H1 (cell line): ENCODE measurements at regions not wholly inside any gene's neighbourhood (a gene's known extent, or its start where the extent isn't known, plus 50 kb on each side); places are given as distances from the start of the nearest gene placed in this dataset.

Experiments used
- CTCF ChIA-PET: fragments of 300-600 bp; sonication (Branson Sonifier 250); formaldehyde crosslinking; loops from one replicate; lab custom pipeline; 2021; ENCODE audit not compliant: partially characterized antibody; lab: Charles Lee
- POLR2A ChIA-PET: fragments of 300-600 bp; sonication (Branson Sonifier 250); formaldehyde crosslinking; loops from one replicate; lab custom pipeline; 2021; ENCODE audit warnings: inconsistent platforms; ENCODE audit not compliant: partially characterized antibody; lab: Charles Lee
- DNase-seq, 2 experiments: peaks; one replicate each; pipeline versions ENCODE4 v3.0.0 to v3.0.0-alpha.2; 2010 to 2022; ENCODE audit warnings: low spot score in 2 of 2, low read depth in 1 of 2, mixed read lengths in 1 of 2
- FAIRE-seq: peaks from 2 replicates; lab custom pipeline; 2011; peaks lifted over from hg19 to GRCh38; lab: Jason Lieb, UNC
- H2AFZ ChIP-seq: 2 replicates; pipeline ENCODE4 v1.8.1; 2012; ENCODE audit warnings: low read length, inconsistent platforms
- H2AK5ac ChIP-seq: 2 replicates; pipeline ENCODE4 v1.6.1; 2013; ENCODE audit warnings: low read depth, low read length
- H2BK120ac ChIP-seq: replicated peaks from 2 replicates; pipeline ENCODE3; 2013; ENCODE audit warnings: low read depth, low read length, inconsistent platforms
- H2BK12ac ChIP-seq: 2 replicates; pipeline ENCODE4 v1.6.1; 2013; ENCODE audit warnings: low read depth, low read length
- H2BK15ac ChIP-seq: 2 replicates; pipeline ENCODE4 v1.6.1; 2013; ENCODE audit warnings: low read length
- H2BK20ac ChIP-seq: 2 replicates; pipeline ENCODE4 v1.6.1; 2013; ENCODE audit warnings: low read length
- H2BK5ac ChIP-seq: 2 replicates; pipeline ENCODE4 v1.6.1; 2013; ENCODE audit warnings: low read depth, low read length
- H3K14ac ChIP-seq: 2 replicates; pipeline ENCODE4 v1.6.1; 2013; ENCODE audit warnings: inconsistent platforms; ENCODE audit not compliant: insufficient read length
- H3K18ac ChIP-seq: 2 replicates; pipeline ENCODE4 v1.6.1; 2013; ENCODE audit warnings: low read length; ENCODE audit errors: extremely low read depth
- H3K23ac ChIP-seq: 2 replicates; pipeline ENCODE4 v1.6.1; 2013; ENCODE audit warnings: inconsistent platforms; ENCODE audit not compliant: insufficient read length
- H3K23me2 ChIP-seq: 2 replicates; pipeline ENCODE4 v1.6.1; 2013; ENCODE audit warnings: low read depth, low read length
- H3K27ac ChIP-seq: 2 replicates; pipeline ENCODE4 v1.6.1; 2011; ENCODE audit warnings: low read depth, low read length, inconsistent platforms
- H3K27me3 ChIP-seq, 4 experiments: replicated peaks in 1 of 4; 1 replicate in 1 of 4; 2 replicates in 3 of 4; pipeline versions ENCODE4 v1.6.1 to v1.8.1; 2011 to 2013; ENCODE audit warnings: low read length in 3 of 4, mild to moderate bottlenecking in 3 of 4, inconsistent platforms in 2 of 4, mixed read lengths in 2 of 4, moderate library complexity in 1 of 4; ENCODE audit not compliant: control insufficient read depth in 3 of 4, insufficient read depth in 3 of 4; ENCODE audit errors: extremely low read depth in 1 of 4
- H3K36me3 ChIP-seq, 4 experiments: 2 replicates each; pipeline versions ENCODE4 v1.6.1 to v1.8.1; 2011 to 2013; ENCODE audit warnings: mild to moderate bottlenecking in 4 of 4, low read length in 3 of 4, moderate library complexity in 2 of 4, control low read depth in 1 of 4, inconsistent platforms in 1 of 4; ENCODE audit not compliant: insufficient read depth in 4 of 4, control insufficient read depth in 2 of 4
- H3K4ac ChIP-seq: replicated peaks from 2 replicates; pipeline ENCODE3; 2013; ENCODE audit warnings: low read length, low read depth, mixed read lengths, inconsistent platforms; ENCODE audit not compliant: insufficient read length
- H3K4me1 ChIP-seq, 4 experiments: replicated peaks in 1 of 4; 1 replicate in 1 of 4; 2 replicates in 3 of 4; pipeline versions ENCODE4 v1.6.1 to v1.8.1; 2011 to 2013; ENCODE audit warnings: low read length in 3 of 4, inconsistent platforms in 2 of 4, mixed read lengths in 1 of 4; ENCODE audit not compliant: insufficient read depth in 4 of 4, control insufficient read depth in 3 of 4
- H3K4me2 ChIP-seq, 2 experiments: 2 replicates each; pipeline versions ENCODE4 v1.6.1 to v1.8.1; 2011 to 2013; ENCODE audit warnings: low read depth in 2 of 2, low read length in 2 of 2, control low read depth in 1 of 2, inconsistent platforms in 1 of 2, mild to moderate bottlenecking in 1 of 2; ENCODE audit not compliant: insufficient read depth in 1 of 2
- H3K4me3 ChIP-seq, 4 experiments: fragments of 200-600, 300-600 bp in 1 of 4; sonication (generic), shearing (Covaris generic), sonication (Bioruptor Twin) in 1 of 4; 2 replicates each; pipeline versions ENCODE4 v1.5.1 to v1.8.1; 2011 to 2016; ENCODE audit warnings: low read length in 4 of 4, low read depth in 3 of 4, control low read depth in 2 of 4, inconsistent platforms in 2 of 4, mild to moderate bottlenecking in 2 of 4, mixed read lengths in 1 of 4, moderate library complexity in 1 of 4; ENCODE audit not compliant: insufficient read depth in 2 of 4; ENCODE audit errors: extremely low read depth in 1 of 4
- H3K56ac ChIP-seq: replicated peaks from 2 replicates; pipeline ENCODE3; 2013; ENCODE audit warnings: low read depth, mild to moderate bottlenecking, mixed read lengths, low read length, inconsistent platforms; ENCODE audit not compliant: insufficient read length
- H3K79me1 ChIP-seq: 2 replicates; pipeline ENCODE4 v1.6.1; 2013; ENCODE audit warnings: low read depth, low read length, control low read depth
- H3K79me2 ChIP-seq, 2 experiments: 2 replicates each; pipeline versions ENCODE4 v1.6.1 to v1.8.1; 2012 to 2013; ENCODE audit warnings: low read length in 2 of 2, mild to moderate bottlenecking in 2 of 2, inconsistent platforms in 1 of 2; ENCODE audit not compliant: insufficient read depth in 2 of 2, control insufficient read depth in 1 of 2
- H3K9ac ChIP-seq, 4 experiments: replicated peaks in 1 of 4; 1 replicate in 1 of 4; 2 replicates in 3 of 4; pipeline versions ENCODE4 v1.6.1 to v1.8.1; 2011 to 2013; ENCODE audit warnings: low read depth in 3 of 4, low read length in 3 of 4, control low read depth in 2 of 4, mild to moderate bottlenecking in 2 of 4, moderate library complexity in 2 of 4, inconsistent platforms in 1 of 4; ENCODE audit errors: extremely low read depth in 1 of 4
- H3K9me3 ChIP-seq, 2 experiments: 2 replicates each; pipeline versions ENCODE4 v1.6.1 to v1.8.1; 2012 to 2013; ENCODE audit warnings: mild to moderate bottlenecking in 2 of 2, moderate library complexity in 2 of 2, control low read depth in 1 of 2, inconsistent platforms in 1 of 2, low read depth in 1 of 2, low read length in 1 of 2, mixed read lengths in 1 of 2; ENCODE audit not compliant: insufficient read depth in 2 of 2
- H4K20me1 ChIP-seq, 2 experiments: replicated peaks in 1 of 2; 2 replicates each; pipeline versions ENCODE3 to v1.8.1; 2011 to 2013; ENCODE audit warnings: inconsistent platforms in 2 of 2, low read length in 2 of 2, mild to moderate bottlenecking in 1 of 2; ENCODE audit not compliant: insufficient read depth in 2 of 2, control insufficient read depth in 1 of 2
- H4K5ac ChIP-seq: 2 replicates; pipeline ENCODE4 v1.6.1; 2013; ENCODE audit warnings: low read length, low read depth, mixed read lengths, inconsistent platforms; ENCODE audit not compliant: insufficient read length
- H4K8ac ChIP-seq: 2 replicates; pipeline ENCODE4 v1.8.0; 2013; ENCODE audit warnings: mild to moderate bottlenecking, moderate library complexity, low read length, inconsistent platforms; ENCODE audit not compliant: insufficient read depth; ENCODE audit errors: extremely low read depth
- H4K91ac ChIP-seq: replicated peaks from 2 replicates; pipeline ENCODE3; 2013; ENCODE audit warnings: low read length, mixed read lengths, inconsistent platforms; ENCODE audit not compliant: insufficient read length
- CEBPB ChIP-seq: IDR thresholded peaks from 2 replicates; pipeline ENCODE4 v1.6.1; 2012; ENCODE audit warnings: low read depth, low read length
- EGR1 ChIP-seq: IDR thresholded peaks from 2 replicates; pipeline ENCODE4 v1.6.1; 2011; ENCODE audit warnings: low read depth, low read length, borderline replicate concordance
- EP300 ChIP-seq, 2 experiments: IDR thresholded peaks; 1 replicate in 1 of 2; 2 replicates in 1 of 2; pipeline ENCODE4 v1.6.1; 2011 to 2012; ENCODE audit warnings: low read depth in 2 of 2, low read length in 2 of 2, mild to moderate bottlenecking in 2 of 2, borderline replicate concordance in 1 of 2, inconsistent platforms in 1 of 2, moderate library complexity in 1 of 2
- JUN ChIP-seq: IDR thresholded peaks from 2 replicates; pipeline ENCODE4 v1.6.1; 2011; ENCODE audit warnings: low read depth, mild to moderate bottlenecking, improper control_type of control experiment, low read length
- RXRA ChIP-seq: IDR thresholded peaks from 2 replicates; pipeline ENCODE4 v1.6.1; 2011; ENCODE audit warnings: low read depth, mild to moderate bottlenecking, low read length, moderate library complexity; ENCODE audit not compliant: insufficient read depth
- SP1 ChIP-seq: IDR thresholded peaks from 2 replicates; pipeline ENCODE4 v1.6.1; 2011; ENCODE audit warnings: low read depth, low read length
- SRF ChIP-seq: IDR thresholded peaks from 2 replicates; pipeline ENCODE4 v1.6.1; 2011; ENCODE audit warnings: mild to moderate bottlenecking, low read depth, low read length, moderate library complexity
- TCF12 ChIP-seq: IDR thresholded peaks from 2 replicates; pipeline ENCODE4 v1.6.1; 2011; ENCODE audit warnings: low read depth, mild to moderate bottlenecking, low read length
- TEAD4 ChIP-seq: IDR thresholded peaks from 2 replicates; pipeline ENCODE4 v1.6.1; 2012; ENCODE audit warnings: low read depth, low read length, inconsistent platforms, mixed read lengths
- WGBS, 2 experiments: shearing (Covaris generic) in 1 of 2; methylation state at CpG; one replicate each; pipeline versions ENCODE4 v1.1.6 to v1.1.7; 2013 to 2015; ENCODE audit warnings: low lambda C conversion rate in 2 of 2, mixed read lengths in 2 of 2, inconsistent platforms in 1 of 2, low coverage in 1 of 2, missing lambda C conversion rate in 1 of 2; ENCODE audit not compliant: insufficient replicate concordance in 2 of 2, insufficient coverage in 1 of 2, insufficient read length in 1 of 2; ENCODE audit errors: extremely low coverage in 1 of 2, missing lambda C conversion rate in 1 of 2; 5-methylcytosine and 5-hydroxymethylcytosine counted together
- TF ChIP-seq, protein P1 (sequence below), 3 experiments: IDR thresholded peaks; 1 replicate in 2 of 3; 2 replicates in 1 of 3; pipeline versions ENCODE4 v1.5.1 to v1.6.1; 2011; ENCODE audit warnings: low read length in 3 of 3, mild to moderate bottlenecking in 3 of 3, inconsistent platforms in 2 of 3, low read depth in 1 of 3, moderate library complexity in 1 of 3; ENCODE audit not compliant: insufficient read depth in 1 of 3; ENCODE audit errors: control extremely low read depth in 1 of 3

DNA sequence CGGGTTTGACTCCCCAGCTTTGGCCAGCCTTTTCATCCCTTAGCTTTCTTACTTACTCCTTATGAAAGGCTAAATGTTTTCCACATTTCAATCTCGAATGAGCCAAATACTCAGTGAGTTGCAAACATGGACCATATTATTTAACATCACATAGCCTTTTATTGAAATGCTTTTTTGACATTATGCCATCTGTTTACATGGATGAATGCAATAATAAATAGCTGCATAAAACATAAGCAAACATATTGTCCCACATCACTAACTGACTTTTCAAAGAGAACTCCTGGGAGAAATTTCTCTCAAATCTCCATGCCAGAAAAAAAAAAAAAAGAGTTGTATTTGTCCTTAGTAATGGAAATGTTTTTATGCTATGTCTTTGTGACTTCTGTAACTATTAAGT is 134.9 kb downstream of the LSMEM1 start:
- no peak for DNase-seq
- Histone ChIP-seq H3K9ac (no peak overlapping the region), H2AK5ac (no peak overlapping the region), H2BK120ac (no peak overlapping the region), H3K4me2 (no peak overlapping the region), H2BK20ac (no peak overlapping the region), H4K5ac (no peak overlapping the region), H3K27me3 (no peaks in the 10 kb centered on the region), H3K56ac (no peak overlapping the region), H2BK15ac (no peak overlapping the region), H3K27ac (no peak overlapping the region), H4K91ac (no peak overlapping the region), H2BK5ac (no peak overlapping the region), H2AFZ (no peak overlapping the region)
- FAIRE-seq, result no peak
- TF ChIP-seq CEBPB (no peak), SRF (no peak), TCF12 (no peak), JUN (no peak), EP300 (IDR thresholded peaks at IDR 0.05; ENCODE audit: borderline replicate concordance in 1 of 2, low read depth in 2 of 2, low read length in 2 of 2) (no peak), RXRA (no peak), TEAD4 (no peak), SP1 (no peak), EGR1 (no peak)
- TF ChIP-seq, protein P1, sequence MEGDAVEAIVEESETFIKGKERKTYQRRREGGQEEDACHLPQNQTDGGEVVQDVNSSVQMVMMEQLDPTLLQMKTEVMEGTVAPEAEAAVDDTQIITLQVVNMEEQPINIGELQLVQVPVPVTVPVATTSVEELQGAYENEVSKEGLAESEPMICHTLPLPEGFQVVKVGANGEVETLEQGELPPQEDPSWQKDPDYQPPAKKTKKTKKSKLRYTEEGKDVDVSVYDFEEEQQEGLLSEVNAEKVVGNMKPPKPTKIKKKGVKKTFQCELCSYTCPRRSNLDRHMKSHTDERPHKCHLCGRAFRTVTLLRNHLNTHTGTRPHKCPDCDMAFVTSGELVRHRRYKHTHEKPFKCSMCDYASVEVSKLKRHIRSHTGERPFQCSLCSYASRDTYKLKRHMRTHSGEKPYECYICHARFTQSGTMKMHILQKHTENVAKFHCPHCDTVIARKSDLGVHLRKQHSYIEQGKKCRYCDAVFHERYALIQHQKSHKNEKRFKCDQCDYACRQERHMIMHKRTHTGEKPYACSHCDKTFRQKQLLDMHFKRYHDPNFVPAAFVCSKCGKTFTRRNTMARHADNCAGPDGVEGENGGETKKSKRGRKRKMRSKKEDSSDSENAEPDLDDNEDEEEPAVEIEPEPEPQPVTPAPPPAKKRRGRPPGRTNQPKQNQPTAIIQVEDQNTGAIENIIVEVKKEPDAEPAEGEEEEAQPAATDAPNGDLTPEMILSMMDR (IDR thresholded peaks at IDR 0.05; ENCODE audit: control extremely low read depth in 1 of 3, insufficient read depth in 1 of 3, low read depth in 1 of 3, low read length in 3 of 3), result no peak
- TF ChIP-seq, all 59 proteins: peak for 0
- ChIA-PET CTCF (interaction anchor here (0.7 kb wide), 1 partner anchor 130 kb away, joined by 3 read pairs; no protein-coding TSS in a partner anchor), POLR2A (no interaction called here)
- no peak overlapping the region for H3K4ac ChIP-seq
- no peak overlapping the region for H3K14ac ChIP-seq
- no peaks in the 10 kb centered on the region for H3K79me1 ChIP-seq
- H3K79me2 ChIP-seq, result no peaks in the 10 kb centered on the region
- no peak overlapping the region for H2BK12ac ChIP-seq
- H3K9me3 ChIP-seq, result no peaks in the 10 kb centered on the region
- H3K4me1 ChIP-seq, result no peaks in the 10 kb centered on the region
- H3K18ac ChIP-seq, result no peak overlapping the region
- no peaks in the 10 kb centered on the region for H3K23me2 ChIP-seq
- no peak overlapping the region for H3K4me3 ChIP-seq
- H3K36me3 ChIP-seq, result no peaks in the 10 kb centered on the region
- no peak overlapping the region for H4K8ac ChIP-seq
- WGBS, 2 experiments, result 82% methylated on average over 2 of the region's 2 CpGs; no CpG with 5 or more reads in 1 of the 2 experiments
- H3K23ac ChIP-seq, result no peak overlapping the region
- no peaks in the 10 kb centered on the region for H4K20me1 ChIP-seq
